AG09319 (cell line): ENCODE measurements at regions not wholly inside any gene's neighbourhood (a gene's known extent, or its start where the extent isn't known, plus 50 kb on each side); places are given as distances from the start of the nearest gene placed in this dataset.
A peak's percentile ranks its signal among the peaks of the same experiment; 100 is the strongest.
"Not testable (repeated sequence)": the region's sequence is repeated elsewhere in the genome, so short reads cannot be mapped to it uniquely, and the experiment has no call there.

Experiments
- DNase-seq: peaks from one replicate; pipeline ENCODE4 v3.0.0-alpha.2; 2010; ENCODE audit warnings: low read depth; ENCODE audit errors: extremely low read depth
- TF ChIP-seq, protein P1 (sequence below): IDR thresholded peaks from 2 replicates; pipeline ENCODE4 v1.5.1; 2011; ENCODE audit warnings: low read depth, mild to moderate bottlenecking, inconsistent platforms, low read length, moderate library complexity

GRCh38 chr18:67455890-67456501, 60.5 kb downstream of the DSEL start:
- no peak for DNase-seq
- TF ChIP-seq, protein P1, sequence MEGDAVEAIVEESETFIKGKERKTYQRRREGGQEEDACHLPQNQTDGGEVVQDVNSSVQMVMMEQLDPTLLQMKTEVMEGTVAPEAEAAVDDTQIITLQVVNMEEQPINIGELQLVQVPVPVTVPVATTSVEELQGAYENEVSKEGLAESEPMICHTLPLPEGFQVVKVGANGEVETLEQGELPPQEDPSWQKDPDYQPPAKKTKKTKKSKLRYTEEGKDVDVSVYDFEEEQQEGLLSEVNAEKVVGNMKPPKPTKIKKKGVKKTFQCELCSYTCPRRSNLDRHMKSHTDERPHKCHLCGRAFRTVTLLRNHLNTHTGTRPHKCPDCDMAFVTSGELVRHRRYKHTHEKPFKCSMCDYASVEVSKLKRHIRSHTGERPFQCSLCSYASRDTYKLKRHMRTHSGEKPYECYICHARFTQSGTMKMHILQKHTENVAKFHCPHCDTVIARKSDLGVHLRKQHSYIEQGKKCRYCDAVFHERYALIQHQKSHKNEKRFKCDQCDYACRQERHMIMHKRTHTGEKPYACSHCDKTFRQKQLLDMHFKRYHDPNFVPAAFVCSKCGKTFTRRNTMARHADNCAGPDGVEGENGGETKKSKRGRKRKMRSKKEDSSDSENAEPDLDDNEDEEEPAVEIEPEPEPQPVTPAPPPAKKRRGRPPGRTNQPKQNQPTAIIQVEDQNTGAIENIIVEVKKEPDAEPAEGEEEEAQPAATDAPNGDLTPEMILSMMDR, result no peak

DNA sequence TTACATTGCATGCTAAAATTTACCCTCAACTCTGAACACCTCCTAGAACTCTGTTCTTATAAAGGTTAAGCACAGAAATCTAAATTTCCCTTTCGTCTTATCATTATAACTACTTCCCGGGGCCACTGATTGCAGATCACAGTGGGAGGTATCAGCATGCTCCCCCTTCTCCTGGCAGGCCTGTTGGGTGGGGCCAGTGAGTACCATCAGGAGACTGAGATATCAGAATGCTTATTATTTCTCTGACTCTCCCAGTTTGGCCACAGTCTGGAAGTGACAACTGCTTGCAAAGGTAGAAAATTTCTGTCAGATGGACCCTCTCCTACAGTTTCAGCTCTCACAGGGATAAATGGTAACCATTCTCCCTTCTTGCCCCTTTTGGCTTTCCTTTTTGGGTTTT, 62.6 kb downstream of the DSEL start:
- DNase-seq, result no peak
- TF ChIP-seq, protein P1, result no peak

- TF ChIP-seq, protein P1, result no peak
- DNase-seq, result no peak
These were observed 64.6 kb downstream of the DSEL start for GRCh38 chr18:67451960-67452359.

DNA sequence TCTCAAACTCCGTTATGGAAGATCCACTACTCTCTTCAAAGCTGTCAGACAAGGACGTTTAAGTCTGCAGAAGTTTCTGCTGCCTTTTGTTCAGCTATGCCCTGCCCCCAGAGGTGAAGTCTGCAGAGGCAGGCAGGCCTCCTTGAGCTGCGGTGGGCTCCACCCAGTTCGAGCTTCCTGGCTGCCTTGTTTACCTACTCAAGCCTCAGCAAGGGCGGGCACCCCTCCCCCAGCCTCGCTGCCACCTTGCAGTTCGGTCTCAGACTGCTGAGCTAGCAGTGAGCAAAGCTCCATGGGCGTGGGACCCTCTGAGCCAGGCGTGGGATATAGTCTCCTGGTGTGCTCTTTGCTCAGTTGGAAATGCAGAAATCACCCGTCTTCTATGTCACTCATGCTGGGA, 65.4 kb downstream of the DSEL start:
- DNase-seq, result not testable (repeated sequence)

GRCh38 chr18:67433971-67434370, 82.5 kb downstream of the DSEL start:
- TF ChIP-seq, protein P1, result no peak
- no peak for DNase-seq

DNA sequence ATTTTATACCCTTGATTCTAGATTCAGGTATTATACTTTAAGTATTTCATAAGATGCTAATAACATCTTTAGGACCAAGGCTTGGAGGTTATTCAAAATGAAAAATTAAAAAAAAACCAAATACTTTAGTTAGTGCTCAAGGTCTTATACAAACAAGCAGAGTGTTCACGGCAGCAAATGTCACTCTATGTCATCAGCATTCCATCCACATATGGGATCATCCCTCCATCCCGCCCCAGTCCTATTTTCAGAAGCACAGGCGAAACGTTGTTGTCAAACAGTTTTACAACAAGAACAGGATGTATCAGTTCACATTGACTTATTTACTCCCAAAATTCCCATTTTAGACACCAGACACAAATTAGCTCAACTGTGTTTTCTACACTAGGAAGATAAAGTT, 83.7 kb downstream of the DSEL start:
- no peak for DNase-seq

GRCh38 chr18:67428805-67429204, 87.7 kb downstream of the DSEL start:
- TF ChIP-seq, protein P1, result no peak
- peak; percentile 69 for DNase-seq

More for the DNA sequence above, 83.7 kb downstream of the DSEL start:
- TF ChIP-seq, protein P1, result no peak

DNA sequence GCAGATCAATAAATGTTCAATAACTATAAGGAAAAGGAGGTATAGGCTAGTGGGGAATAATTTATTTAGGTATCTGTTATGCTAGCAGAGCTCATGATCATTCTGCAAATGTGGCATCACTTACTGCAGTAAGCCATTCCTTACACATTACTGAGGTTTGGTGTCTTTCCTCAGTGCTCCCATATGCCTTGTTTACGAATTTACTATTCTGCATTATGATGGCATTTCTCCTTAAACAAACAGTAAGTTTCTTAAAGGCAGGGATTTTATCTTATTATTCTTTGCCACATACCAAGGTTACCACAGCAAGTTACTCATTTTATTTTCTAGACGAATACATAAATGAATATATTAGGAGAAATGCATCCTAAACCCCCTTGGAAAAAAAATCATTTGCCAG, 88.4 kb downstream of the DSEL start:
- DNase-seq, result no peak
- TF ChIP-seq, protein P1, result no peak
